Kidney capillary endothelial cell (primary cell): ENCODE measurements at regions not wholly inside any gene's neighbourhood (a gene's known extent, or its start where the extent isn't known, plus 50 kb on each side); places are given as distances from the start of the nearest gene placed in this dataset.

Source experiments
- DNase-seq: peaks from one replicate; pipeline ENCODE4 v3.0.0-alpha.2; 2018; ENCODE audit warnings: low spot score

GRCh38 chr1:56442290-56442877 is 137.0 kb downstream of the PLPP3 start:
- no peak for DNase-seq

GRCh38 chr1:56441601-56442000 is 137.8 kb downstream of the PLPP3 start:
- no peak for DNase-seq

DNA sequence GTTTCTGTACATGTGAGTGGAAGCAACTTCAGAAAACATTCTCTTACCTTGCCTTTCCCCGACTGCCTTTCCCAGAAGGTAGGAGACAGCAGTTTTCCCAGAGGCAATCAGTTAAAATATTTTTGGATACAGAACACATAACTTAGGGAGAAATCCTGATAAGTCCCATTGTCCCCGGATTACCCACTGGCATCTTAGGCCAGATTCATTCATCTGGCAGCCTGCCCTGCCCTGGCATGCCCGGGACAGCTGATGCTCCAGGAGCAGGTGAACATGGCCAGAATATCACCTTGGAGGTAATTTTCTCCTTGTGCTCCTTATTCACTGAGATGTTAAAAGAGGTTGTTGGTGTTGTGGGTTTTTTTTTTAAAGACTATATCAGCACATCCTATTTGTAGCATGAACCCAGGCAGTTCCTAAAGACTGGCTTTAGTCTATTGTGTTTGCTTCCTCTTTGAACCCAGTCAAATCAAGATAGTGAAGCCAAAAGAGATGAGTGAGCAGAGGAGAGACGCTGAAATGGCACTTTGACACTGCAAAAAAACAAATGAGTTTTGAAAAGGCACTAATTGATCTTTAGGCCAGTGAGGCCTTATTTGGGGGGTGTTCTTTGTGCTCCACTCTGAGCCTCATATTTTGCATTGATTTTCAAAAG is 139.6 kb downstream of the PLPP3 start:
- DNase-seq = no peak

DNA sequence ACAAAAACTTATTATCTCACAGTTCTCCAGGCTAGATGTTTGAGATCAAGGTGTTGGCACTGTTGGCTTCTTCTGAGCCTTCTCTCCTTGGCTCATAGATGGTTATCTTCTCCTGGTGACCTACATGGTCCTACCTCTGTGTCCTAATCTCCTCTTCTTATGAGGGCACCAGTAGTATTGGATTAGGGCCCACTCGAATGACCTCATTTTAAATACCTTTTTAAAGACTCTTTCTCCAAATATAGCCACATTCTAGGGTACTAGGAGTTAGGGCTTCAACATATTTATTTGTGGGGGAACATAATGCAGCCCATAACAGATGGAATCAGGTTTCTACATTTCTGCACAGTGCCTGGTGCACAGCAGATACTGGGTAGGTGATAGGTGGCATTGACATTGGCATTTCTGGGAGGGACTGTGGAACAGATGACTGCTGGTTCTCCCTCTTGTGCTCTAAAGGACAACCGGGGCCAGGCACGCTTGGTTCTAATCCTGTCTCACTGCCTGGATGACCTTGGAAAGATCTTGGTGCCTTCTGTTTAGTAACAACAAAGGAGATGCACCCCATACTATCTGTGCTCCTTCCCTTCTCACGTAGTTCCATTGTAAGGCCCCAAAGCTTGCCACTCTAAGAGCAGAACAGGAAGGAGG is 140.3 kb downstream of the PLPP3 start:
- no peak for DNase-seq

- peak; percentile 70 for DNase-seq
Measured at GRCh38 chr1:56437959-56438358, 141.4 kb downstream of the PLPP3 start.

DNA sequence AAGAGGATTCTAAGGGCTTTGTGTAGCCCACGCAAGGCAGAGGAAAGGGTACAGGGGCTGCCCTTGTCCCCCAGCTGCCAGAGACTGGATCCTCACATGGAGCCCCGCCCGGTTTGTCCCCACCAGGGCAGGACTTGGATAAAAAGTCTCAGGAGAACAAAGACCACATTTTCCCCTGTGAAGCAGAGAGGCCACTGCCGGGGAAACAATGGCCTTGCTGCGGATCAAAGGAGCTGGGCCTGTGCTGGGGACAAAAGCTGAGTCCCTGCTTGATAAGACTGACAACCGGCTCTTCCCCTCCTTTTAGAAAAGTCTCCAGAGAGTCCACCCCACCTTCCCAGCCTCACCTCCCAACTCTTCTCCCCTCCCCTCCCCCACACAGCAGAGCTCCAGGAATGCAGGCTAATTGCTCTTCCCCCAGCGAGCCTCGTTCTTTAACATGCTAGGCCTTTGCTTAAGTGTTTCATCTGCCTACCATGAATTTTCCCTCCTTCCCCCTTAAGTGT is 142.4 kb downstream of the PLPP3 start:
- DNase-seq = no peak

- DNase-seq = no peak
Measured at GRCh38 chr1:56436296-56436695, 143.1 kb downstream of the PLPP3 start.

GRCh38 chr1:56435434-56436262 is 143.7 kb downstream of the PLPP3 start:
- no peak for DNase-seq

DNA sequence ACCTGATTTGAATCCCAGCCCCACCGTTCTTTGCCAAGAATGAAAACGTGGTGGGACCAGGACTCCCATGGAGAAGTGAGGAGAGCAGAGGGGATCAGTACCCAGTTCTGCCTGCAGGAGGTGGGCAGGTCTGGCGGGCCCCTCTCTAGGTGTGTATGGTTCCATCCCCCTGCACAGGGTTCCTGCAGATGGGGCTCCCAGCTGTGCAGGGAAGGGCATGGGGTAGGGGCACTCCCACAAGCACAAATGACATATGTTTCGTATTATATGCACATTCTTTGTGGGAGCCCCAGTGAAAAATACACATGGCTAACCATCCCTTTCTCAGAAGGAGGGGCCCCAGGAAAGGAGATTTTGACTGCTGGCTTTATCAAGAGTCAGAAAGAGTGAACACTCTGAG is 144.6 kb downstream of the PLPP3 start:
- no peak for DNase-seq

DNA sequence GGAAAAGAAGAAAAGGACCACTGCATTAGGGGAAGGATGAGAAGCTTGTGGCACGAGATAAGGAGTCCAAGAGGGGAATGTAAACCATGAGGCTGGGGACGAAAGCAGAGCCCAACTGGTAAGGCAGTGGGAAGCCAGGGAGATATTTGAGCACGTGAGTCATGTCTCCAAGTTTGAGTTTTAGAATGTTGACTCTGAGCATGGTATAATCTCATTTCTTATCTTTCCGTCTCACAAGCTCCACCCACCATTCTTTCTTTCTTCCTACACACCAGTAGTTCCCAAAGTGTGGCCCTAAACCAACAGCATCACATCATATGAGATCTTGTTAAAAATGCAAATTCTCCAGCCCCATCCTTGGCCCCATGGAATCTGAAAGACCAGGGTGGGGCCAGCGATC is 145.3 kb downstream of the PLPP3 start:
- no peak for DNase-seq

- no peak for DNase-seq
Measured at GRCh38 chr1:56433056-56433577, 146.2 kb downstream of the PLPP3 start.

DNA sequence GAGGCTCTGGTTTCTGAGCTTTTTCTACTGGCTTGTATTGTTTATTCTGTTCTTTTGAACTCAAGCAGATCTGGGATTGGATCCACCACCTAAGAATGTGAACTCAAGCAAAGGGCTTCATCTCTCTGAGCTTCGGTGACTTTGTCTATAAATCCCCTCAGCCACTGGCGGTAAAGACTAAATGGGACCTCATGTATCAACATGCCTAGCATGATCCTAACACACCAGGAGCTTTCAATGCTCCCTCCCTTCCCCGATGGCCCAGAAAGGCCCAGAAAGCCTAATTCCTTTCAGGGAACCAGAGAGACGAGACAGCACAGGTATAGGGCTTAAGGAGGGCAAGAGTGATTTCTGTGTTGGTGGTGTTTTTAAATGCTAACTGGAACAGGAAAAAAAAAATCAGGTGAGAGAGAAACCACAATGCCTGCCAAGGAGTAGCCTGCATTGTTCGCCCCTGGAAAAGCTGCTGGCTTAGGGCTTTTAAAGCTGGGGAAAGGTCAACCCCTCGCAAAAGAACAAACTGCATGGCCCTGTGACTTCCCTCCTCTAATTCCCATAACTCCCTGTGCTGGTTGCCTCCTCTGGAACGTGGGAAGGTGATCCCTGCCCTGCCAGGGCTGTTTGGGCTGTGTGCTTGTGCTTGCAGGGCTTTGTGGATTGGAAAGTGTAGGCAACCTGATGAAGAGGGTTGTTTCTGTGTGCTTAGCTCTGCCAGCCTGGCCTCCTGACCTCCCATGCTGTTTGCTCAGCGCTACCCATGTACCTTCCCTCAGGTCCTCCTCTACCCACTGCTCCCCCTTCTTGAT is 147.0 kb downstream of the PLPP3 start:
- no peak for DNase-seq

DNA sequence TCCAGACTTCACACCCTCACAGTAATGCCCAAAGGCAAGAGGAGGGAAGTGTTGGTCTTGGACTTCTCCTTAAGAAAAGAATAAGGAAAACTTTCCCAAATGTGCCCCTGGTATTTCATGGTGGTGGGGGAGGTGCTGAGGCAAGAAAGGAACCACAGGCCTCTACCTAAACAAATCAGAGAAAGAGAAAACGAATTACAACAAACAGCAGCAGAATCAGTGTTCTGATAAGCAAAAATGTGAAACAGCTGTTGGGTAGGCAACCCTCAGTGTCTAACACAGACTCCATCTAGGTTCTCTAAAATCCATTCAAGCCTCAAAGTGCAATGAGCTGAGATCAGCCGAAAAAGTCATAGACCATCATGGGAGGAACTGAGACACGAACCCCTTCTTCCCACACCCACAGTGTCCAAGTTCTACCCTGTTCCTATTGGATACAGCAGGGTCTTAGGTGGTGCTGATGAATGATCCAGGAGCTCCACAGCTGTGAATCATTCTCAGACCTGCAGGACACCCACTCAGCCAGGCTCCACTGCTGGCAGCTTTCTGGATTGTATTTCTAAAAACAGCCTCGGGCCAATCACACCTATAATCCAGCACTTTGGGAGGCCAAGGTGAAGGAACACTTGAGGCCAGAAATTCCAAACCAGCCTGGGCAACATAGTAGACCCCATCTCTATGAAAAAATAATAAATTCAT is 149.1 kb downstream of the PLPP3 start:
- DNase-seq = no peak

- DNase-seq = no peak
Measured at GRCh38 chr1:56429288-56429687, 150.1 kb downstream of the PLPP3 start.

GRCh38 chr1:56426587-56427381 is 152.6 kb downstream of the PLPP3 start:
- no peak for DNase-seq

DNA sequence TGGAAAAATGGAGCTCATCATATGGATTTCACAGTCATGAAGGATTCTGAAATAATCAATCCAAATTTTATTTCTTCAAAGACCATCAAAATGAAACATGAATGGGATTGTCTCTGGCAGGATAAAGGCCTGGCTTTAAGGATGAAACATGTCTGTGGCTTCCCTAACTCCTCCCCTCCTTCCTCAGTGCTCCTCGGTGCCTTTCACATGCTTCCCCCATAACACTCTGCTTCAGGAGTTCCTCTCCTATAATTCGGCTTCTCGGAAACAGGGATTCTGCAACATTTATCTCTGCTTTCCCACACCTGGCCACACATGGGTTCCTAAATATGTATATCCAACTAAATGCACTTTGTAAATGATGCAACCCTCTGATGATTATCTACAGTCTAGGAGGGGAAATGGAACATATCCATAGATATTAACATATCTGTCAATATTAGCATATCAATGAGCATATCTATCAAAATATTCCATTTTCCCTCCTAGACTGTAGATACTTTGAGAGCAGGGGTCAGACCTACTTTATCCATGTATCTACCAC is 153.8 kb downstream of the PLPP3 start:
- DNase-seq = no peak

DNA sequence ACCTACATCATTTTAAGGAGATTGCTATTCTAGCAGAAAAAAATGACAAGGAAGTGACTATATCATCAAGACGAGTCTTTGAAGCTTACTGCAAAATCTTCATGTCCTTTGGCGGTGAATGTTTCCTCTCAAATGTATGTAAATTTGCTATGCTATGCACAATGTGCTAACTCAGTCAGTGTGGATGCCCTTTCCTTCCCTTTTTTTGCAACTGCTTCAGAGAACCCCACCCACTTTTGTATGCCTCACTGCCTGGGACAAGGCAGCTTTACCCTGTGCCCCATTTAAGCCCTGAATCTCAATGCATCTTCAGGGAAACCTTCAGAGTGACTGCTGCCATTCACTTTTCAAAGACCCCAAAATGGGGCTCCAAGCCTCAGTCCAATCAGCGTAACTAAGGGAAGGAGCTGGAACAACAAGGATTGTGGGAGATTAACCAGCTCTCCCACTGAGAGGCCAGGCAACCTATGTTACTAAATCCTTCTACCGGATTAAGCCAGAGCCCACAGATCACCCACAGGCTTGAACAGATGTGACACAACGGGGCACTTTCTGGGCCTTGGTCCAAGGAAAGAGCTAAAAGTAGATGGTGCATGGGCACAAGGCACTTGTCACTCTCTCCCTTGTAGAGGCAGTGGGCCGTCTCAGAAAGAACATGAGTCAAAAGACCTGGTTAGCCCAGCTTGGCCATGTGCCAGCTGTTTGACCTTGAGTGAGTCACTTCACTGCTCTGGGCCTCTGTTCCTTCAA is 154.4 kb downstream of the PLPP3 start:
- DNase-seq = peak; percentile 91

GRCh38 chr1:56423716-56424115 is 155.6 kb downstream of the PLPP3 start:
- DNase-seq = no peak

DNA sequence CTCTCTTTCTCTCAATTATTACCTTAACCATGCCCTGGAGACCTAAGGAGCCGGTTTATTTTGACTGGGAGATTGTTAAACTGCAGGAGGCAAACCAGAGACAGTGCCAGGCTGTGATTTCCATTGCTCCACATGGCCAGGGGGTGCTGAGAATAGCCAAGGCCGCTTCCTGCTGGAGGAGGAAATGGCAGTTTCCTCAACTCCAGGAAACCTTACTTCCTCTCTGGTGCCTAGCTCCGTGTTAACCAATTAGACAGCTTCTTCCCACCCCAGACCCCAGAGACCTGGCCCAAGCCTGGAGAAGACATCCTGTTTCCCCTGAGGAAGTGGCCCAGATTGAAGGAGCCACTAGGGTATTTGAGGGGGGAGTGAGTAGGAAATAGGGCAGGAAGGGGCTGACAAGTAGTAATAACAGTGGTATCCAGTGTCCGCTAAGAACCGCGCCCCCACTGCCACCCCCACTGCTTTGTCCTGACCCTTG is 161.2 kb downstream of the PLPP3 start:
- DNase-seq = peak; percentile 83
